HG02852 (cell line): ENCODE measurements at regions not wholly inside any gene's neighbourhood (a gene's known extent, or its start where the extent isn't known, plus 50 kb on each side); places are given as distances from the start of the nearest gene placed in this dataset.

Experiments used
- ATAC-seq: cut with Tn5 transposase; IDR thresholded peaks from one replicate; pipeline ENCODE4 v1.9.1; 2021; ENCODE audit warnings: mild to moderate bottlenecking, moderate library complexity; ENCODE audit not compliant: unreplicated experiment

- no peak for ATAC-seq
These were observed 141.6 kb upstream of the MAX start for GRCh38 chr14:65243766-65244442.

- ATAC-seq: no peak
These were observed 147.3 kb upstream of the MAX start for GRCh38 chr14:65249471-65250161.

GRCh38 chr14:65250162-65250495, 147.8 kb upstream of the MAX start:
- ATAC-seq: no peak

GRCh38 chr14:65251213-65251612, 148.9 kb upstream of the MAX start:
- ATAC-seq: no peak

- no peak for ATAC-seq
These were observed 150.4 kb upstream of the MAX start for GRCh38 chr14:65252482-65253255.

- ATAC-seq: no peak
These were observed 152.8 kb upstream of the MAX start for GRCh38 chr14:65255029-65255545.

- no peak for ATAC-seq
These were observed 153.5 kb upstream of the MAX start for GRCh38 chr14:65255583-65256461.

GRCh38 chr14:65256714-65257113, 154.4 kb upstream of the MAX start:
- no peak for ATAC-seq

- ATAC-seq: no peak
These were observed 155.1 kb upstream of the FUT8 start for GRCh38 chr14:65257425-65257824.

- no peak for ATAC-seq
These were observed 154.1 kb upstream of the FUT8 start for GRCh38 chr14:65258391-65258790.

GRCh38 chr14:65259000-65259399, 153.5 kb upstream of the FUT8 start:
- ATAC-seq: no peak

GRCh38 chr14:65260786-65261185, 151.7 kb upstream of the FUT8 start:
- no peak for ATAC-seq

- ATAC-seq: no peak
These were observed 151.1 kb upstream of the FUT8 start for GRCh38 chr14:65261425-65261920.

- no peak for ATAC-seq
These were observed 150.6 kb upstream of the FUT8 start for GRCh38 chr14:65261946-65262345.

GRCh38 chr14:65263177-65263788, 149.2 kb upstream of the FUT8 start:
- ATAC-seq: no peak

GRCh38 chr14:65267856-65268255, 144.7 kb upstream of the FUT8 start:
- no peak for ATAC-seq

- ATAC-seq: no peak
These were observed 143.9 kb upstream of the FUT8 start for GRCh38 chr14:65268594-65268993.

- no peak for ATAC-seq
These were observed 142.8 kb upstream of the FUT8 start for GRCh38 chr14:65269732-65270131.

GRCh38 chr14:65277027-65277426, 135.5 kb upstream of the FUT8 start:
- no peak for ATAC-seq

- no peak for ATAC-seq
These were observed 134.8 kb upstream of the FUT8 start for GRCh38 chr14:65277580-65278270.
